WTC11 (cell line): ENCODE measurements at regions not wholly inside any gene's neighbourhood (a gene's known extent, or its start where the extent isn't known, plus 50 kb on each side); places are given as distances from the start of the nearest gene placed in this dataset.

Source experiments
- CREB1 ChIP-seq: sonication (generic); formaldehyde crosslinking; IDR thresholded peaks from 2 replicates; pipeline ENCODE4 v1.8.0; 2023; ENCODE audit warnings: mild to moderate bottlenecking, missing genetic modification reagents
- NFATC4 ChIP-seq: fragments of 250-450 bp; sonication (Bioruptor Pico); IDR thresholded peaks from 2 replicates; pipeline ENCODE4 v1.9.0; 2021; ENCODE audit warnings: mild to moderate bottlenecking
- TEAD1 ChIP-seq: sonication (generic); formaldehyde crosslinking; IDR thresholded peaks from 2 replicates; pipeline ENCODE4 v1.8.0; 2022; ENCODE audit warnings: mild to moderate bottlenecking, missing genetic modification reagents
- ZNF138 ChIP-seq: sonication (generic); formaldehyde crosslinking; conservative IDR thresholded peaks from 2 replicates; pipeline ENCODE4 v1.8.1; 2022; ENCODE audit warnings: mild to moderate bottlenecking, moderate library complexity, missing genetic modification reagents
- TF ChIP-seq, protein P1 (sequence below): sonication (generic); formaldehyde crosslinking; IDR thresholded peaks from 2 replicates; pipeline ENCODE4 v1.8.1; 2022; ENCODE audit warnings: mild to moderate bottlenecking, moderate library complexity, missing genetic modification reagents
- TF ChIP-seq, protein P2 (sequence below): fragments of 200-600 bp; IDR thresholded peaks from 2 replicates; pipeline ENCODE4 v1.8.0; 2022; ENCODE audit warnings: antibody characterized with exemption
- TF ChIP-seq, protein P3 (sequence below): sonication (generic); formaldehyde crosslinking; IDR thresholded peaks from 2 replicates; pipeline ENCODE4 v1.8.1; 2022; ENCODE audit warnings: low read depth, missing genetic modification reagents, borderline replicate concordance
- TF ChIP-seq, protein P4 (sequence below): sonication (generic); formaldehyde crosslinking; IDR thresholded peaks from 2 replicates; pipeline ENCODE4 v1.8.1; 2023; ENCODE audit warnings: mild to moderate bottlenecking, missing genetic modification reagents, moderate library complexity
- TF ChIP-seq, protein P5 (sequence below): sonication (generic); formaldehyde crosslinking; IDR thresholded peaks from 2 replicates; pipeline ENCODE4 v1.8.0; 2022; ENCODE audit warnings: mild to moderate bottlenecking, missing genetic modification reagents
- TF ChIP-seq, protein P6 (sequence below): sonication (generic); formaldehyde crosslinking; IDR thresholded peaks from 2 replicates; pipeline ENCODE4 v1.8.0; 2023; ENCODE audit warnings: missing genetic modification reagents
- TF ChIP-seq, protein P7 (sequence below): sonication (generic); formaldehyde crosslinking; IDR thresholded peaks from 2 replicates; pipeline ENCODE4 v1.8.0; 2023; ENCODE audit warnings: mild to moderate bottlenecking, missing genetic modification reagents
- TF ChIP-seq, protein P8 (sequence below): sonication (generic); formaldehyde crosslinking; IDR thresholded peaks from 2 replicates; pipeline ENCODE4 v1.8.0; 2022; ENCODE audit warnings: mild to moderate bottlenecking, missing genetic modification reagents

DNA sequence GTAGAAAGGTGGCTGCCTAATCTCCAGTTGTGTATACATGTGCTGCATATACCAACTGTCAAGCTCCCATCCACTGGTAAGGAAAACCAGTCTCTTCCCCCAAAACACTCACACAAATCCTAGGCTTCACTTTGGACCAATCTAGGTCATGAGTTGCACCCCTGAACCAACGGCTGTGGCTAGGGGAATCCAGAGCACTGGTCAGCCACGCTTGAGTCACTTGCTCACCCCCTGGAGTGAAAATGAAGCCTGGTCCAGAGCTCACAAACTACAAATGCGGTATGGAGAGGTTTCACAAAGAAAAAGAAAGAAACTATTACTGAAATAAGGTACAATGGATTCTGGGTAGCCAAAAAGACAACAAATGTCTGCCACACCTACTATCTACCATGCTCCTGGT is 66.1 kb upstream of the NLK start:
- TF ChIP-seq, protein P1, sequence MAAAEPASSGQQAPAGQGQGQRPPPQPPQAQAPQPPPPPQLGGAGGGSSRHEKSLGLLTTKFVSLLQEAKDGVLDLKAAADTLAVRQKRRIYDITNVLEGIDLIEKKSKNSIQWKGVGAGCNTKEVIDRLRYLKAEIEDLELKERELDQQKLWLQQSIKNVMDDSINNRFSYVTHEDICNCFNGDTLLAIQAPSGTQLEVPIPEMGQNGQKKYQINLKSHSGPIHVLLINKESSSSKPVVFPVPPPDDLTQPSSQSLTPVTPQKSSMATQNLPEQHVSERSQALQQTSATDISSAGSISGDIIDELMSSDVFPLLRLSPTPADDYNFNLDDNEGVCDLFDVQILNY (CRISPR knock-in tag) = no peak
- TF ChIP-seq, protein P2, sequence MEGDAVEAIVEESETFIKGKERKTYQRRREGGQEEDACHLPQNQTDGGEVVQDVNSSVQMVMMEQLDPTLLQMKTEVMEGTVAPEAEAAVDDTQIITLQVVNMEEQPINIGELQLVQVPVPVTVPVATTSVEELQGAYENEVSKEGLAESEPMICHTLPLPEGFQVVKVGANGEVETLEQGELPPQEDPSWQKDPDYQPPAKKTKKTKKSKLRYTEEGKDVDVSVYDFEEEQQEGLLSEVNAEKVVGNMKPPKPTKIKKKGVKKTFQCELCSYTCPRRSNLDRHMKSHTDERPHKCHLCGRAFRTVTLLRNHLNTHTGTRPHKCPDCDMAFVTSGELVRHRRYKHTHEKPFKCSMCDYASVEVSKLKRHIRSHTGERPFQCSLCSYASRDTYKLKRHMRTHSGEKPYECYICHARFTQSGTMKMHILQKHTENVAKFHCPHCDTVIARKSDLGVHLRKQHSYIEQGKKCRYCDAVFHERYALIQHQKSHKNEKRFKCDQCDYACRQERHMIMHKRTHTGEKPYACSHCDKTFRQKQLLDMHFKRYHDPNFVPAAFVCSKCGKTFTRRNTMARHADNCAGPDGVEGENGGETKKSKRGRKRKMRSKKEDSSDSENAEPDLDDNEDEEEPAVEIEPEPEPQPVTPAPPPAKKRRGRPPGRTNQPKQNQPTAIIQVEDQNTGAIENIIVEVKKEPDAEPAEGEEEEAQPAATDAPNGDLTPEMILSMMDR = no peak
- TF ChIP-seq, protein P3, sequence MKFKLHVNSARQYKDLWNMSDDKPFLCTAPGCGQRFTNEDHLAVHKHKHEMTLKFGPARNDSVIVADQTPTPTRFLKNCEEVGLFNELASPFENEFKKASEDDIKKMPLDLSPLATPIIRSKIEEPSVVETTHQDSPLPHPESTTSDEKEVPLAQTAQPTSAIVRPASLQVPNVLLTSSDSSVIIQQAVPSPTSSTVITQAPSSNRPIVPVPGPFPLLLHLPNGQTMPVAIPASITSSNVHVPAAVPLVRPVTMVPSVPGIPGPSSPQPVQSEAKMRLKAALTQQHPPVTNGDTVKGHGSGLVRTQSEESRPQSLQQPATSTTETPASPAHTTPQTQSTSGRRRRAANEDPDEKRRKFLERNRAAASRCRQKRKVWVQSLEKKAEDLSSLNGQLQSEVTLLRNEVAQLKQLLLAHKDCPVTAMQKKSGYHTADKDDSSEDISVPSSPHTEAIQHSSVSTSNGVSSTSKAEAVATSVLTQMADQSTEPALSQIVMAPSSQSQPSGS (CRISPR knock-in tag) = no peak
- TF ChIP-seq, protein P4, sequence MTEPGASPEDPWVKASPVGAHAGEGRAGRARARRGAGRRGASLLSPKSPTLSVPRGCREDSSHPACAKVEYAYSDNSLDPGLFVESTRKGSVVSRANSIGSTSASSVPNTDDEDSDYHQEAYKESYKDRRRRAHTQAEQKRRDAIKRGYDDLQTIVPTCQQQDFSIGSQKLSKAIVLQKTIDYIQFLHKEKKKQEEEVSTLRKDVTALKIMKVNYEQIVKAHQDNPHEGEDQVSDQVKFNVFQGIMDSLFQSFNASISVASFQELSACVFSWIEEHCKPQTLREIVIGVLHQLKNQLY (CRISPR knock-in tag) = no peak
- TF ChIP-seq, protein P5, sequence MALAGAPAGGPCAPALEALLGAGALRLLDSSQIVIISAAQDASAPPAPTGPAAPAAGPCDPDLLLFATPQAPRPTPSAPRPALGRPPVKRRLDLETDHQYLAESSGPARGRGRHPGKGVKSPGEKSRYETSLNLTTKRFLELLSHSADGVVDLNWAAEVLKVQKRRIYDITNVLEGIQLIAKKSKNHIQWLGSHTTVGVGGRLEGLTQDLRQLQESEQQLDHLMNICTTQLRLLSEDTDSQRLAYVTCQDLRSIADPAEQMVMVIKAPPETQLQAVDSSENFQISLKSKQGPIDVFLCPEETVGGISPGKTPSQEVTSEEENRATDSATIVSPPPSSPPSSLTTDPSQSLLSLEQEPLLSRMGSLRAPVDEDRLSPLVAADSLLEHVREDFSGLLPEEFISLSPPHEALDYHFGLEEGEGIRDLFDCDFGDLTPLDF (CRISPR knock-in tag) = no peak
- no peak for TF ChIP-seq TEAD1 (CRISPR knock-in tag)
- TF ChIP-seq ZNF138 (CRISPR knock-in tag) = no peak
- TF ChIP-seq, protein P6, sequence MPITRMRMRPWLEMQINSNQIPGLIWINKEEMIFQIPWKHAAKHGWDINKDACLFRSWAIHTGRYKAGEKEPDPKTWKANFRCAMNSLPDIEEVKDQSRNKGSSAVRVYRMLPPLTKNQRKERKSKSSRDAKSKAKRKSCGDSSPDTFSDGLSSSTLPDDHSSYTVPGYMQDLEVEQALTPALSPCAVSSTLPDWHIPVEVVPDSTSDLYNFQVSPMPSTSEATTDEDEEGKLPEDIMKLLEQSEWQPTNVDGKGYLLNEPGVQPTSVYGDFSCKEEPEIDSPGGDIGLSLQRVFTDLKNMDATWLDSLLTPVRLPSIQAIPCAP = no peak
- TF ChIP-seq CREB1 (CRISPR knock-in tag) = no peak
- no peak for TF ChIP-seq NFATC4 (CRISPR knock-in tag)
- TF ChIP-seq, protein P7, sequence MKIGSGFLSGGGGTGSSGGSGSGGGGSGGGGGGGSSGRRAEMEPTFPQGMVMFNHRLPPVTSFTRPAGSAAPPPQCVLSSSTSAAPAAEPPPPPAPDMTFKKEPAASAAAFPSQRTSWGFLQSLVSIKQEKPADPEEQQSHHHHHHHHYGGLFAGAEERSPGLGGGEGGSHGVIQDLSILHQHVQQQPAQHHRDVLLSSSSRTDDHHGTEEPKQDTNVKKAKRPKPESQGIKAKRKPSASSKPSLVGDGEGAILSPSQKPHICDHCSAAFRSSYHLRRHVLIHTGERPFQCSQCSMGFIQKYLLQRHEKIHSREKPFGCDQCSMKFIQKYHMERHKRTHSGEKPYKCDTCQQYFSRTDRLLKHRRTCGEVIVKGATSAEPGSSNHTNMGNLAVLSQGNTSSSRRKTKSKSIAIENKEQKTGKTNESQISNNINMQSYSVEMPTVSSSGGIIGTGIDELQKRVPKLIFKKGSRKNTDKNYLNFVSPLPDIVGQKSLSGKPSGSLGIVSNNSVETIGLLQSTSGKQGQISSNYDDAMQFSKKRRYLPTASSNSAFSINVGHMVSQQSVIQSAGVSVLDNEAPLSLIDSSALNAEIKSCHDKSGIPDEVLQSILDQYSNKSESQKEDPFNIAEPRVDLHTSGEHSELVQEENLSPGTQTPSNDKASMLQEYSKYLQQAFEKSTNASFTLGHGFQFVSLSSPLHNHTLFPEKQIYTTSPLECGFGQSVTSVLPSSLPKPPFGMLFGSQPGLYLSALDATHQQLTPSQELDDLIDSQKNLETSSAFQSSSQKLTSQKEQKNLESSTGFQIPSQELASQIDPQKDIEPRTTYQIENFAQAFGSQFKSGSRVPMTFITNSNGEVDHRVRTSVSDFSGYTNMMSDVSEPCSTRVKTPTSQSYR (CRISPR knock-in tag) = no peak
- TF ChIP-seq, protein P8, sequence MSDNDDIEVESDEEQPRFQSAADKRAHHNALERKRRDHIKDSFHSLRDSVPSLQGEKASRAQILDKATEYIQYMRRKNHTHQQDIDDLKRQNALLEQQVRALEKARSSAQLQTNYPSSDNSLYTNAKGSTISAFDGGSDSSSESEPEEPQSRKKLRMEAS = no peak
